PC-9 (cell line): ENCODE measurements at regions not wholly inside any gene's neighbourhood (a gene's known extent, or its start where the extent isn't known, plus 50 kb on each side); places are given as distances from the start of the nearest gene placed in this dataset.

Experiments used
- BruUV-seq: library from RNA; stranded (reverse); fragments of 400-500 nt; replicated peaks from 2 replicates; lab custom pipeline; 2021; lab: Mats Ljungman, UMichigan
- CTCF ChIA-PET: fragments of 300-600 bp; sonication (Branson Sonifier 250); formaldehyde crosslinking; loops from one replicate; lab custom pipeline; 2022; ENCODE audit warnings: antibody characterized with exemption; lab: Charles Lee
- POLR2A ChIA-PET: fragments of 300-600 bp; sonication (Branson Sonifier 250); formaldehyde crosslinking; loops from one replicate; lab custom pipeline; 2022; ENCODE audit warnings: antibody characterized with exemption; ENCODE audit not compliant: unreplicated experiment; lab: Charles Lee
- DNase-seq, 2 experiments: peaks; one replicate each; pipeline versions ENCODE4 v3.0.0 to v3.0.0-alpha.2; 2015 to 2022; ENCODE audit warnings: mixed read lengths in 1 of 2
- H2AFZ ChIP-seq: fragments of 200-600 bp; sonication (generic); 2 replicates; pipeline ENCODE4 v1.8.1; 2017; ENCODE audit warnings: antibody characterized with exemption
- H3F3A ChIP-seq: fragments of 200-600 bp; sonication (generic); 2 replicates; pipeline ENCODE4 v1.8.1; 2017; ENCODE audit warnings: antibody characterized with exemption, mild to moderate bottlenecking, low read depth; ENCODE audit not compliant: insufficient read depth
- H3K27ac ChIP-seq: fragments of 200-600 bp; sonication (generic); 2 replicates; pipeline ENCODE4 v1.6.1; 2016; ENCODE audit warnings: mixed run types
- H3K27me3 ChIP-seq: fragments of 200-600 bp; sonication (generic); 2 replicates; pipeline ENCODE4 v1.6.1; 2016; ENCODE audit warnings: low read depth, mixed run types; ENCODE audit not compliant: insufficient read depth
- H3K36me3 ChIP-seq: fragments of 200-600 bp; sonication (generic); 2 replicates; pipeline ENCODE4 v1.6.1; 2016; ENCODE audit warnings: low read depth, mixed run types
- H3K4me1 ChIP-seq: fragments of 200-600 bp; sonication (generic); replicated peaks from 2 replicates; pipeline ENCODE4 v1.6.1; 2016; ENCODE audit warnings: mixed run types; ENCODE audit not compliant: insufficient read depth
- H3K4me2 ChIP-seq: fragments of 200-600 bp; sonication (generic); 2 replicates; pipeline ENCODE4 v1.6.1; 2017; ENCODE audit warnings: mixed run types
- H3K4me3 ChIP-seq: fragments of 200-600 bp; sonication (generic); 2 replicates; pipeline ENCODE4 v1.6.1; 2016; ENCODE audit warnings: mixed run types
- H3K79me2 ChIP-seq: fragments of 200-600 bp; sonication (generic); 2 replicates; pipeline ENCODE4 v1.6.1; 2017; ENCODE audit warnings: low read depth, mixed run types
- H3K9me2 ChIP-seq: fragments of 200-600 bp; sonication (generic); 2 replicates; pipeline ENCODE4 v1.8.1; 2017; ENCODE audit warnings: mild to moderate bottlenecking; ENCODE audit not compliant: insufficient read depth
- H3K9me3 ChIP-seq: fragments of 200-600 bp; sonication (generic); 2 replicates; pipeline ENCODE4 v1.8.1; 2016; ENCODE audit warnings: low read depth; ENCODE audit not compliant: insufficient read depth
- H4K20me1 ChIP-seq: fragments of 200-600 bp; sonication (generic); 2 replicates; pipeline ENCODE4 v1.8.1; 2017; ENCODE audit not compliant: insufficient read depth
- EZH2 ChIP-seq: fragments of 200-600 bp; sonication (generic); IDR thresholded peaks from 2 replicates; pipeline ENCODE4 v1.8.0; 2017; ENCODE audit warnings: antibody characterized with exemption, low read depth
- intact Hi-C: fragments of 100-400 bp; cut with micrococcal nuclease; formaldehyde crosslinking; loops from one replicate; pipeline ENCODE4 v1.10.0; 2022; ENCODE audit not compliant: unreplicated experiment
- TF ChIP-seq, protein P1 (sequence below): fragments of 200-600 bp; sonication (generic); conservative IDR thresholded peaks from 2 replicates; pipeline ENCODE4 v1.6.1; 2017; ENCODE audit warnings: mixed run types, antibody characterized with exemption, mild to moderate bottlenecking, moderate library complexity

GRCh38 chr9:88028338-88028737, 54.0 kb upstream of the CDK20 start:
- no peak overlapping the region for H2AFZ ChIP-seq
- intact Hi-C loops: no loop called here
- no peaks in the 10 kb centered on the region for H3K79me2 ChIP-seq
- DNase-seq: no peak
- no TSS peak for BruUV-seq
- H3K27ac ChIP-seq: no peak overlapping the region
- no peaks in the 10 kb centered on the region for H3K9me3 ChIP-seq
- no peaks in the 10 kb centered on the region for H3K9me2 ChIP-seq
- ChIA-PET POLR2A (no interaction called here), CTCF (no interaction called here)
- no peak overlapping the region for H3K4me3 ChIP-seq
- H3K36me3 ChIP-seq: no peaks in the 10 kb centered on the region
- TF ChIP-seq, protein P1, sequence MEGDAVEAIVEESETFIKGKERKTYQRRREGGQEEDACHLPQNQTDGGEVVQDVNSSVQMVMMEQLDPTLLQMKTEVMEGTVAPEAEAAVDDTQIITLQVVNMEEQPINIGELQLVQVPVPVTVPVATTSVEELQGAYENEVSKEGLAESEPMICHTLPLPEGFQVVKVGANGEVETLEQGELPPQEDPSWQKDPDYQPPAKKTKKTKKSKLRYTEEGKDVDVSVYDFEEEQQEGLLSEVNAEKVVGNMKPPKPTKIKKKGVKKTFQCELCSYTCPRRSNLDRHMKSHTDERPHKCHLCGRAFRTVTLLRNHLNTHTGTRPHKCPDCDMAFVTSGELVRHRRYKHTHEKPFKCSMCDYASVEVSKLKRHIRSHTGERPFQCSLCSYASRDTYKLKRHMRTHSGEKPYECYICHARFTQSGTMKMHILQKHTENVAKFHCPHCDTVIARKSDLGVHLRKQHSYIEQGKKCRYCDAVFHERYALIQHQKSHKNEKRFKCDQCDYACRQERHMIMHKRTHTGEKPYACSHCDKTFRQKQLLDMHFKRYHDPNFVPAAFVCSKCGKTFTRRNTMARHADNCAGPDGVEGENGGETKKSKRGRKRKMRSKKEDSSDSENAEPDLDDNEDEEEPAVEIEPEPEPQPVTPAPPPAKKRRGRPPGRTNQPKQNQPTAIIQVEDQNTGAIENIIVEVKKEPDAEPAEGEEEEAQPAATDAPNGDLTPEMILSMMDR: no peak
- TF ChIP-seq EZH2: no peak
- peaks cover 9% of the 10 kb centered on the region; the same call in 1 of the 2 replicates for H3F3A ChIP-seq
- no peak overlapping the region for H3K4me2 ChIP-seq
- no peaks in the 10 kb centered on the region for H3K27me3 ChIP-seq
- peaks cover 10% of the 10 kb centered on the region for H3K4me1 ChIP-seq
- no peaks in the 10 kb centered on the region for H4K20me1 ChIP-seq

GRCh38 chr9:88026118-88026479, 51.8 kb upstream of the CDK20 start:
- Histone ChIP-seq H3K79me2 (no peaks in the 10 kb centered on the region), H3K27ac (no peak overlapping the region), H3K9me3 (no peaks in the 10 kb centered on the region), H3K9me2 (no peaks in the 10 kb centered on the region), H4K20me1 (no peaks in the 10 kb centered on the region), H3K4me3 (no peak overlapping the region), H3K36me3 (no peaks in the 10 kb centered on the region), H3K27me3 (no peaks in the 10 kb centered on the region), H3K4me2 (no peak overlapping the region), H3K4me1 (no peaks in the 10 kb centered on the region), H2AFZ (no peak overlapping the region), H3F3A (no peaks in the 10 kb centered on the region)
- no peak for TF ChIP-seq EZH2
- TF ChIP-seq, protein P1: no peak
- intact Hi-C loops: no loop called here
- POLR2A ChIA-PET: no interaction called here
- no TSS peak for BruUV-seq
- no peak for DNase-seq
- CTCF ChIA-PET: no interaction called here

GRCh38 chr9:88025411-88026117, 51.2 kb upstream of the CDK20 start:
- POLR2A ChIA-PET: no interaction called here
- Histone ChIP-seq H3K79me2 (no peaks in the 10 kb centered on the region), H3F3A (no peaks in the 10 kb centered on the region), H4K20me1 (no peaks in the 10 kb centered on the region), H2AFZ (no peak overlapping the region), H3K27ac (no peak overlapping the region), H3K9me2 (no peaks in the 10 kb centered on the region), H3K4me3 (no peak overlapping the region), H3K4me2 (no peak overlapping the region), H3K27me3 (no peaks in the 10 kb centered on the region), H3K36me3 (no peaks in the 10 kb centered on the region), H3K9me3 (no peaks in the 10 kb centered on the region), H3K4me1 (no peaks in the 10 kb centered on the region)
- DNase-seq: no peak
- no TSS peak for BruUV-seq
- TF ChIP-seq, protein P1: no peak
- no peak for TF ChIP-seq EZH2
- intact Hi-C loops: no loop called here
- CTCF ChIA-PET: no interaction called here
